ENCODE measurements at regions not wholly inside any gene's neighbourhood (a gene's known extent, or its start where the extent isn't known, plus 50 kb on each side); places are given as distances from the start of the nearest gene placed in this dataset.
"Not testable (repeated sequence)": the region's sequence is repeated elsewhere in the genome, so short reads cannot be mapped to it uniquely, and the experiment has no call there.

GRCh38 chr1:182163821-182164223 lies 102.3 kb upstream of the ZNF648 start:
- 68% methylated on average over 5 of the region's 5 CpGs for WGBS
- Histone ChIP-seq H3K27ac (no peak overlapping the region), H3K9me3 (no peaks in the 10 kb centered on the region), H3K4me1 (replicated peaks) (no peaks in the 10 kb centered on the region), H3K4me3 (no peak overlapping the region), H3K27me3 (replicated peaks; ENCODE audit: insufficient read depth) (no peaks in the 10 kb centered on the region), H3K36me3 (no peaks in the 10 kb centered on the region)
- TF ChIP-seq POLR2AphosphoS5 (IDR thresholded peaks at IDR 0.05) (no peak), POLR2A (IDR thresholded peaks at IDR 0.05) (no peak), CTCF (IDR thresholded peaks at IDR 0.05) (no peak)
- DNase-seq (ENCODE audit: low spot score): no peak
- intact Hi-C loops (cut with DNase I): no loop called here

- DNase-seq (ENCODE audit: low spot score): no peak
- TF ChIP-seq CTCF (IDR thresholded peaks at IDR 0.05) (no peak), POLR2AphosphoS5 (IDR thresholded peaks at IDR 0.05) (no peak), POLR2A (IDR thresholded peaks at IDR 0.05) (no peak)
- Histone ChIP-seq H3K4me1 (replicated peaks) (no peaks in the 10 kb centered on the region), H3K9me3 (no peaks in the 10 kb centered on the region), H3K27me3 (replicated peaks; ENCODE audit: insufficient read depth) (no peaks in the 10 kb centered on the region), H3K27ac (no peak overlapping the region), H3K4me3 (no peak overlapping the region), H3K36me3 (no peaks in the 10 kb centered on the region)
- intact Hi-C loops (cut with DNase I): no loop called here
These were observed 97.9 kb upstream of the ZNF648 start for GRCh38 chr1:182159443-182159842.

- no peak for DNase-seq (ENCODE audit: low spot score)
- intact Hi-C loops (cut with DNase I): no loop called here
- H3K27ac ChIP-seq: no peak overlapping the region
- H3K27me3 ChIP-seq (replicated peaks; ENCODE audit: insufficient read depth): no peaks in the 10 kb centered on the region
- no peak overlapping the region for H3K4me3 ChIP-seq
- no peaks in the 10 kb centered on the region for H3K9me3 ChIP-seq
- no peaks in the 10 kb centered on the region for H3K4me1 ChIP-seq (replicated peaks)
- H3K36me3 ChIP-seq: no peaks in the 10 kb centered on the region
- WGBS: 45% methylated on average over 2 of the region's 2 CpGs
- no peak for TF ChIP-seq POLR2AphosphoS5 (IDR thresholded peaks at IDR 0.05)
- no peak for TF ChIP-seq CTCF (IDR thresholded peaks at IDR 0.05)
- no peak for TF ChIP-seq POLR2A (IDR thresholded peaks at IDR 0.05)
These were observed 95.7 kb upstream of the ZNF648 start for GRCh38 chr1:182157187-182157586.

- H3K4me3 ChIP-seq; H3K27ac ChIP-seq; H3K9me3 ChIP-seq; DNase-seq (ENCODE audit: low spot score); H3K27me3 ChIP-seq (replicated peaks; ENCODE audit: insufficient read depth); intact Hi-C loops (cut with DNase I); H3K4me1 ChIP-seq (replicated peaks); H3K36me3 ChIP-seq: not testable (repeated sequence)
- 95% methylated on average over 1 of the region's 1 CpG for WGBS
These were observed 92.9 kb upstream of the ZNF648 start for GRCh38 chr1:182154425-182154824.

- TF ChIP-seq CTCF (IDR thresholded peaks at IDR 0.05) (no peak), POLR2A (IDR thresholded peaks at IDR 0.05) (no peak), POLR2AphosphoS5 (IDR thresholded peaks at IDR 0.05) (no peak)
- H3K27ac ChIP-seq: no peak overlapping the region
- H3K27me3 ChIP-seq (replicated peaks; ENCODE audit: insufficient read depth): no peaks in the 10 kb centered on the region
- no peaks in the 10 kb centered on the region for H3K9me3 ChIP-seq
- H3K36me3 ChIP-seq: no peaks in the 10 kb centered on the region
- H3K4me1 ChIP-seq (replicated peaks): peaks cover 10% of the 10 kb centered on the region
- no peak for DNase-seq (ENCODE audit: low spot score)
- no peak overlapping the region for H3K4me3 ChIP-seq
- intact Hi-C loops (cut with DNase I): loop anchor here (10.0 kb wide), 1 partner anchor 635 kb away; the partner anchor contains the start of gene NPL
- WGBS: 86% methylated on average over 6 of the region's 6 CpGs
These were observed 88.0 kb upstream of the ZNF648 start for GRCh38 chr1:182149411-182149965.
